ENCODE measurements at regions not wholly inside any gene's neighbourhood (a gene's known extent, or its start where the extent isn't known, plus 50 kb on each side); places are given as distances from the start of the nearest gene placed in this dataset.

- no peak for TF ChIP-seq EZH2 (optimal IDR thresholded peaks at IDR 0.05; ENCODE audit: low read depth, low read length)
- no peak for TF ChIP-seq CTCF (IDR thresholded peaks at IDR 0.05; ENCODE audit: low read length)
These were observed 104.5 kb downstream of the CDCA7 start for GRCh38 chr2:173458991-173459780.
